H9 (cell line): ENCODE measurements at regions not wholly inside any gene's neighbourhood (a gene's known extent, or its start where the extent isn't known, plus 50 kb on each side); places are given as distances from the start of the nearest gene placed in this dataset.

ENCODE experiments used
- DNase-seq: peaks from one replicate; pipeline ENCODE4 v3.0.0-alpha.2; 2017
- H2AFZ ChIP-seq: one replicate; pipeline ENCODE4 v1.6.1; 2013; ENCODE audit warnings: mild to moderate bottlenecking, low read length, control low read depth, moderate library complexity
- H2AK5ac ChIP-seq: 2 replicates; pipeline ENCODE4 v1.6.1; 2013; ENCODE audit warnings: low read length, control low read depth, mixed read lengths; ENCODE audit not compliant: insufficient read length
- H2BK120ac ChIP-seq: one replicate; pipeline ENCODE4 v1.6.1; 2013; ENCODE audit warnings: low read depth, mild to moderate bottlenecking, low read length, control low read depth, inconsistent platforms; ENCODE audit not compliant: poor library complexity, severe bottlenecking
- H2BK12ac ChIP-seq: 2 replicates; pipeline ENCODE4 v1.6.1; 2013; ENCODE audit warnings: low read length, control low read depth, mixed read lengths, low read depth; ENCODE audit not compliant: insufficient read length
- H2BK15ac ChIP-seq: 2 replicates; pipeline ENCODE4 v1.6.1; 2013; ENCODE audit warnings: low read depth, low read length, control low read depth
- H2BK20ac ChIP-seq: one replicate; pipeline ENCODE4 v1.6.1; 2013; ENCODE audit warnings: low read depth, mild to moderate bottlenecking, low read length, control low read depth, inconsistent platforms; ENCODE audit not compliant: poor library complexity, severe bottlenecking
- H2BK5ac ChIP-seq: 2 replicates; pipeline ENCODE4 v1.6.1; 2013; ENCODE audit warnings: low read length, control low read depth, mixed read lengths; ENCODE audit not compliant: insufficient read length
- H3K14ac ChIP-seq: 2 replicates; pipeline ENCODE4 v1.6.1; 2013; ENCODE audit warnings: low read length, control low read depth; ENCODE audit not compliant: insufficient read depth
- H3K18ac ChIP-seq: 2 replicates; pipeline ENCODE4 v1.6.1; 2013; ENCODE audit warnings: low read depth, mild to moderate bottlenecking, mixed read lengths, low read length, control low read depth; ENCODE audit not compliant: insufficient read length
- H3K23ac ChIP-seq: 2 replicates; pipeline ENCODE4 v1.6.1; 2013; ENCODE audit warnings: low read length, control low read depth, mixed read lengths, low read depth; ENCODE audit not compliant: insufficient read length
- H3K23me2 ChIP-seq: 2 replicates; pipeline ENCODE4 v1.6.1; 2013; ENCODE audit warnings: low read depth, mild to moderate bottlenecking, mixed read lengths, low read length, control low read depth; ENCODE audit not compliant: insufficient read length, poor library complexity, severe bottlenecking
- H3K27ac ChIP-seq: 2 replicates; pipeline ENCODE4 v1.5.1; 2013; ENCODE audit warnings: low read length, control low read depth, mixed read lengths, low read depth; ENCODE audit not compliant: insufficient read length
- H3K27me3 ChIP-seq: 2 replicates; pipeline ENCODE4 v1.6.1; 2013; ENCODE audit warnings: low read length, control low read depth, inconsistent platforms; ENCODE audit not compliant: insufficient read depth
- H3K4ac ChIP-seq: 2 replicates; pipeline ENCODE4 v1.6.1; 2013; ENCODE audit warnings: low read depth, mild to moderate bottlenecking, control low read depth, inconsistent platforms, low read length, moderate library complexity
- H3K4me1 ChIP-seq: 2 replicates; pipeline ENCODE4 v1.6.1; 2013; ENCODE audit warnings: low read length, control low read depth, inconsistent platforms; ENCODE audit not compliant: insufficient read depth
- H3K4me2 ChIP-seq: 2 replicates; pipeline ENCODE4 v1.6.1; 2013; ENCODE audit warnings: low read length, control low read depth, mixed read lengths; ENCODE audit not compliant: insufficient read length, insufficient read depth
- H3K56ac ChIP-seq: 2 replicates; pipeline ENCODE4 v1.6.1; 2013; ENCODE audit warnings: low read depth, mild to moderate bottlenecking, mixed read lengths, low read length, control low read depth; ENCODE audit not compliant: insufficient read length
- H3K79me1 ChIP-seq: 2 replicates; pipeline ENCODE4 v1.6.1; 2013; ENCODE audit warnings: low read depth, mild to moderate bottlenecking, moderate library complexity, low read length, control low read depth, inconsistent platforms; ENCODE audit not compliant: insufficient read depth, poor library complexity, severe bottlenecking
- H3K79me2 ChIP-seq: 2 replicates; pipeline ENCODE4 v1.6.1; 2013; ENCODE audit warnings: low read length, control low read depth, inconsistent platforms; ENCODE audit not compliant: insufficient read depth
- H3K9ac ChIP-seq: 2 replicates; pipeline ENCODE4 v1.6.1; 2013; ENCODE audit warnings: low read length, control low read depth, mixed read lengths; ENCODE audit not compliant: insufficient read length; ENCODE audit errors: extremely low read depth
- H3K9me3 ChIP-seq: one replicate; pipeline ENCODE4 v1.6.1; 2013; ENCODE audit warnings: low read depth, low read length, inconsistent platforms; ENCODE audit not compliant: control insufficient read depth
- H3T11ph ChIP-seq: one replicate; pipeline ENCODE4 v1.6.1; 2013; ENCODE audit warnings: mild to moderate bottlenecking, low read length, control low read depth, inconsistent platforms
- H4K20me1 ChIP-seq: one replicate; pipeline ENCODE4 v1.6.1; 2013; ENCODE audit not compliant: control insufficient read depth, insufficient read length, insufficient read depth
- H4K5ac ChIP-seq: 2 replicates; pipeline ENCODE4 v1.6.1; 2013; ENCODE audit warnings: low read depth, mild to moderate bottlenecking, mixed read lengths, low read length, control low read depth; ENCODE audit not compliant: insufficient read length
- H4K8ac ChIP-seq: replicated peaks from 2 replicates; pipeline ENCODE4 v1.6.1; 2013; ENCODE audit warnings: low read length, control low read depth, mixed read lengths, low read depth; ENCODE audit not compliant: insufficient read length
- H4K91ac ChIP-seq: 2 replicates; pipeline ENCODE4 v1.6.1; 2013; ENCODE audit warnings: low read depth, mild to moderate bottlenecking, moderate library complexity, mixed read lengths, low read length, control low read depth; ENCODE audit not compliant: insufficient read length
- H3K27ac Mint-ChIP-seq, 3 experiments: 2 replicates in 2 of 3; 3 replicates in 1 of 3; pipeline ENCODE4 v1.8.0; 2020 to 2021; ENCODE audit warnings: mixed read lengths in 3 of 3, mild to moderate bottlenecking in 1 of 3, moderate library complexity in 1 of 3
- H3K27me3 Mint-ChIP-seq: 2 replicates; pipeline ENCODE4 v1.8.0; 2021; ENCODE audit warnings: low read depth, mild to moderate bottlenecking, moderate library complexity, mixed read lengths
- H3K36me3 Mint-ChIP-seq, 3 experiments: 2 replicates in 2 of 3; 3 replicates in 1 of 3; pipeline ENCODE4 v1.8.0; 2020 to 2021; ENCODE audit warnings: low read depth in 3 of 3, mixed read lengths in 3 of 3; ENCODE audit not compliant: insufficient read depth in 1 of 3
- H3K4me1 Mint-ChIP-seq, 2 experiments: 2 replicates each; pipeline ENCODE4 v1.8.0; 2020; ENCODE audit warnings: mixed read lengths in 2 of 2
- H3K4me3 Mint-ChIP-seq, 2 experiments: 2 replicates in 1 of 2; 3 replicates in 1 of 2; pipeline ENCODE4 v1.8.0; 2020 to 2021; ENCODE audit warnings: mild to moderate bottlenecking in 2 of 2, mixed read lengths in 2 of 2, moderate library complexity in 1 of 2
- H3K9me3 Mint-ChIP-seq, 2 experiments: 2 replicates in 1 of 2; 3 replicates in 1 of 2; pipeline ENCODE4 v1.8.0; 2020; ENCODE audit warnings: mild to moderate bottlenecking in 2 of 2, mixed read lengths in 2 of 2, moderate library complexity in 1 of 2
- CTCF ChIP-seq: fragments of 200-600 bp; sonication (generic); conservative IDR thresholded peaks from 3 replicates; pipeline ENCODE4 v1.8.0; 2021; ENCODE audit warnings: antibody characterized with exemption, mild to moderate bottlenecking

- Histone ChIP-seq H3K9me3 (no peaks in the 10 kb centered on the region), H3K4me1 (no peaks in the 10 kb centered on the region), H3K4me2 (no peak overlapping the region), H3K18ac (no peak overlapping the region), H2AK5ac (no peak overlapping the region), H4K91ac (no peak overlapping the region), H3K56ac (no peak overlapping the region), H2BK120ac (no peak overlapping the region), H3K79me1 (no peaks in the 10 kb centered on the region), H3T11ph (no peak overlapping the region), H2AFZ (no peak overlapping the region), H3K27me3 (no peaks in the 10 kb centered on the region), H4K20me1 (no peaks in the 10 kb centered on the region), H3K23ac (no peak overlapping the region), H3K27ac (no peak overlapping the region), H3K14ac (no peak overlapping the region), H4K5ac (no peak overlapping the region), H3K79me2 (no peaks in the 10 kb centered on the region), H2BK15ac (no peak overlapping the region), H3K4ac (no peak overlapping the region), H2BK5ac (no peak overlapping the region), H2BK20ac (no peak overlapping the region), H2BK12ac (no peak overlapping the region), H4K8ac (no peak overlapping the region), H3K9ac (no peak overlapping the region), H3K23me2 (no peaks in the 10 kb centered on the region)
- Mint-ChIP-seq H3K4me3 (no peak overlapping the region), H3K27ac (no peak overlapping the region), H3K27me3 (no peaks in the 10 kb centered on the region), H3K36me3 (no peaks in the 10 kb centered on the region; a peak in 1 of 7 replicates), H3K4me1 (no peaks in the 10 kb centered on the region; a peak in 1 of 4 replicates), H3K9me3 (peaks cover 0 to 5% of the 10 kb centered on the region in 2 experiments; a peak in 2 of 5 replicates)
- no peak for DNase-seq
- no peak for TF ChIP-seq CTCF
Measured at GRCh38 chr12:91505006-91505405, 322.4 kb upstream of the DCN start.
